OCI-LY7 (cell line): ENCODE measurements at regions not wholly inside any gene's neighbourhood (a gene's known extent, or its start where the extent isn't known, plus 50 kb on each side); places are given as distances from the start of the nearest gene placed in this dataset.

Experiments used
- CTCF ChIP-seq: fragments of 200-600 bp; sonication (generic); conservative IDR thresholded peaks from 2 replicates; pipeline ENCODE4 v1.5.1; 2014; ENCODE audit warnings: mild to moderate bottlenecking, antibody characterized with exemption, low read length, moderate library complexity, mixed read lengths
- EZH2phosphoT487 ChIP-seq: fragments of 200-600 bp; sonication (generic); IDR thresholded peaks from 2 replicates; pipeline ENCODE4 v1.6.1; 2018; ENCODE audit warnings: low read depth, borderline replicate concordance, mild to moderate bottlenecking, mixed run types, antibody characterized with exemption, low read length, moderate library complexity, mixed read lengths

- no peak for TF ChIP-seq CTCF
- no peak for TF ChIP-seq EZH2phosphoT487
Observed at GRCh38 chr1:37146071-37146470, 111.8 kb upstream of the GRIK3 start.
